ENCODE measurements at regions not wholly inside any gene's neighbourhood (a gene's known extent, or its start where the extent isn't known, plus 50 kb on each side); places are given as distances from the start of the nearest gene placed in this dataset.

DNA sequence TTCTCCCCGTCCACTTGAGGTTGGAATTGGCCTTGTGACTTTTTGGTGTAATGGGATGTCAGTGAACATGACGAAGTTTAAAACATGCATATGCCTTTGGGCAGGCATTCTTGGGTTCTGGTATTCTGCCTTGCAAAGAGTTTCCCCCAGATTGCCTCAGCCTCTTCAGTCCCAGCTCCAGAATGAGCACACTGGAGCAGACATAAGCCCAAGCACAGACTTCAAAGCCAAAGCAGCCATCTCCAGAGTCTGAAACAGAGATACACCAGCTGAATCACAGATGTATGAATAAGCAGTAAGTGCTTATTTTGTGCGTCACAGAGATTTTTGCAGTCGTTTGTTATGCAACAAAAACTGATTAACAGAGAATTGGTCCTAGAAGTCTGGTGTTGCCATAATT lies 546.0 kb downstream of the FRK start:
- intact Hi-C loops (cut with micrococcal nuclease): no loop called here
- no peaks in the 10 kb centered on the region for H3K36me3 ChIP-seq (replicated peaks in 1 of 2; ENCODE audit: control insufficient read depth in 1 of 2, insufficient read depth in 2 of 2, low read length in 2 of 2)
- H4K20me1 ChIP-seq (ENCODE audit: insufficient read depth, low read length): no peaks in the 10 kb centered on the region
- peaks cover 13% of the 10 kb centered on the region in 2 donors for H3K9me3 ChIP-seq (replicated peaks in 1 of 2; ENCODE audit: control insufficient read depth in 1 of 2, insufficient read depth in 1 of 2, low read length in 2 of 2)
- Mint-ChIP-seq H3K36me3 (no peaks in the 10 kb centered on the region), H3K27ac (no peak overlapping the region), H3K9me3 (peaks cover 0 to 11% (median 4%) of the 10 kb centered on the region in 7 donors), H3K4me1 (no peaks in the 10 kb centered on the region), H3K4me3 (no peak overlapping the region), H3K27me3 (ENCODE audit: low read depth in 3 of 3) (no peaks in the 10 kb centered on the region)
- H3K4me1 ChIP-seq (ENCODE audit: control insufficient read depth in 1 of 2, insufficient read depth in 2 of 2, low read length in 2 of 2): no peaks in the 10 kb centered on the region
- H3K27me3 ChIP-seq (ENCODE audit: control insufficient read depth in 2 of 2, insufficient read depth in 2 of 2, low read length in 2 of 2): no peaks in the 10 kb centered on the region
- H3K4me2 ChIP-seq (replicated peaks; ENCODE audit: extremely low read depth, low read length, poor library complexity, severe bottlenecking): no peak overlapping the region
- TF ChIP-seq, protein P1, sequence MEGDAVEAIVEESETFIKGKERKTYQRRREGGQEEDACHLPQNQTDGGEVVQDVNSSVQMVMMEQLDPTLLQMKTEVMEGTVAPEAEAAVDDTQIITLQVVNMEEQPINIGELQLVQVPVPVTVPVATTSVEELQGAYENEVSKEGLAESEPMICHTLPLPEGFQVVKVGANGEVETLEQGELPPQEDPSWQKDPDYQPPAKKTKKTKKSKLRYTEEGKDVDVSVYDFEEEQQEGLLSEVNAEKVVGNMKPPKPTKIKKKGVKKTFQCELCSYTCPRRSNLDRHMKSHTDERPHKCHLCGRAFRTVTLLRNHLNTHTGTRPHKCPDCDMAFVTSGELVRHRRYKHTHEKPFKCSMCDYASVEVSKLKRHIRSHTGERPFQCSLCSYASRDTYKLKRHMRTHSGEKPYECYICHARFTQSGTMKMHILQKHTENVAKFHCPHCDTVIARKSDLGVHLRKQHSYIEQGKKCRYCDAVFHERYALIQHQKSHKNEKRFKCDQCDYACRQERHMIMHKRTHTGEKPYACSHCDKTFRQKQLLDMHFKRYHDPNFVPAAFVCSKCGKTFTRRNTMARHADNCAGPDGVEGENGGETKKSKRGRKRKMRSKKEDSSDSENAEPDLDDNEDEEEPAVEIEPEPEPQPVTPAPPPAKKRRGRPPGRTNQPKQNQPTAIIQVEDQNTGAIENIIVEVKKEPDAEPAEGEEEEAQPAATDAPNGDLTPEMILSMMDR (IDR thresholded peaks at IDR 0.05): no peak
- no peak overlapping the region for H3K4me3 ChIP-seq (replicated peaks in 1 of 3; ENCODE audit: low read depth in 2 of 3, low read length in 3 of 3)
- H3K9ac ChIP-seq (ENCODE audit: insufficient read depth, low read length, poor library complexity, severe bottlenecking): no peak overlapping the region
- no peak for DNase-seq
- H2AFZ ChIP-seq (ENCODE audit: insufficient read depth, low read depth, low read length, poor library complexity, severe bottlenecking): no peak overlapping the region
- no peak overlapping the region for H3K27ac ChIP-seq (ENCODE audit: low read depth in 1 of 2, low read length in 2 of 2)
- WGBS (ENCODE audit: insufficient coverage): no CpG with 5 or more reads among the region's 4 CpGs
- H3K79me2 ChIP-seq (ENCODE audit: insufficient read depth, low read length): no peaks in the 10 kb centered on the region

DNA sequence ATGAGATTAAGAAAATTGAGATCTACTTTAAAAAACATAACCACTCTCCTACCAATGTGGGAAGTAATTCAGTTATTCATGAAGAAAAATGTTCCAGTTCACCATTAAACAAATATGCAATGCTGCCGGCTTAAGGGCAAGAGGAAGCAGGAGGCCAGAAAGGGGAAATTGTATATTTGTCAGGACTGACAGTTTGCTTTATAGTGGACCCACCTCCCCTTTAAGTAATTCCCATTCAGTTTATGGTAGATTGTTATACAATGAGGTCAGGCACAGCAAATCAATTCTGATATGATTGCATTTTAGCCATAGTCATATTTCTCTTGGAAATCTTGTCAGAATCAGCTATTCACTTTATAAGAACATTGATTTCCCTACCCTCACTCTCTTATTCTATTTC lies 547.8 kb downstream of the FRK start:
- Histone ChIP-seq H3K9ac (ENCODE audit: insufficient read depth, low read length, poor library complexity, severe bottlenecking) (no peak overlapping the region), H3K9me3 (replicated peaks in 1 of 2; ENCODE audit: control insufficient read depth in 1 of 2, insufficient read depth in 1 of 2, low read length in 2 of 2) (peaks cover 13% of the 10 kb centered on the region in 2 donors), H3K36me3 (replicated peaks in 1 of 2; ENCODE audit: control insufficient read depth in 1 of 2, insufficient read depth in 2 of 2, low read length in 2 of 2) (no peaks in the 10 kb centered on the region), H3K4me3 (replicated peaks in 1 of 3; ENCODE audit: low read depth in 2 of 3, low read length in 3 of 3) (no peak overlapping the region), H3K4me1 (ENCODE audit: control insufficient read depth in 1 of 2, insufficient read depth in 2 of 2, low read length in 2 of 2) (no peaks in the 10 kb centered on the region), H3K27me3 (ENCODE audit: control insufficient read depth in 2 of 2, insufficient read depth in 2 of 2, low read length in 2 of 2) (no peaks in the 10 kb centered on the region), H3K4me2 (replicated peaks; ENCODE audit: extremely low read depth, low read length, poor library complexity, severe bottlenecking) (no peak overlapping the region), H2AFZ (ENCODE audit: insufficient read depth, low read depth, low read length, poor library complexity, severe bottlenecking) (no peak overlapping the region), H3K79me2 (ENCODE audit: insufficient read depth, low read length) (no peaks in the 10 kb centered on the region), H4K20me1 (ENCODE audit: insufficient read depth, low read length) (no peaks in the 10 kb centered on the region), H3K27ac (ENCODE audit: low read depth in 1 of 2, low read length in 2 of 2) (no peak overlapping the region)
- Mint-ChIP-seq H3K27ac (no peak overlapping the region), H3K4me1 (no peaks in the 10 kb centered on the region), H3K36me3 (no peaks in the 10 kb centered on the region), H3K27me3 (ENCODE audit: low read depth in 3 of 3) (no peaks in the 10 kb centered on the region), H3K4me3 (no peak overlapping the region), H3K9me3 (peaks cover 0 to 11% (median 3%) of the 10 kb centered on the region in 7 donors)
- DNase-seq: no peak
- TF ChIP-seq, protein P1 (IDR thresholded peaks at IDR 0.05): no peak
- WGBS (ENCODE audit: insufficient coverage): no CpG with 5 or more reads among the region's 1 CpG
- intact Hi-C loops (cut with micrococcal nuclease): no loop called here
